Naive B cell (primary cell): ENCODE measurements at regions not wholly inside any gene's neighbourhood (a gene's known extent, or its start where the extent isn't known, plus 50 kb on each side); places are given as distances from the start of the nearest gene placed in this dataset.

Experiments used
- ATAC-seq, 2 donors: fragments of 150-1000 bp; cut with Tn5 transposase; 2 replicates each; pipeline ENCODE4 v1.10.0; 2021; ENCODE audit warnings: low read depth in 2 of 2, mild to moderate bottlenecking in 2 of 2, moderate library complexity in 2 of 2
- DNase-seq: peaks from one replicate; pipeline ENCODE4 v3.0.0; 2022
- H3K27ac Mint-ChIP-seq, 6 donors: one replicate each; pipeline ENCODE4 v1.8.0; 2020 to 2022; ENCODE audit warnings: mild to moderate bottlenecking in 6 of 6, mixed read lengths in 6 of 6, moderate library complexity in 5 of 6, inconsistent platforms in 2 of 6
- H3K27me3 Mint-ChIP-seq, 3 donors: one replicate each; pipeline ENCODE4 v1.8.0; 2021 to 2022; ENCODE audit warnings: mixed read lengths in 3 of 3, mild to moderate bottlenecking in 1 of 3
- H3K36me3 Mint-ChIP-seq, 2 donors: one replicate each; pipeline ENCODE4 v1.8.0; 2020 to 2022; ENCODE audit warnings: mixed read lengths in 2 of 2, inconsistent platforms in 1 of 2, mild to moderate bottlenecking in 1 of 2
- H3K4me1 Mint-ChIP-seq, 3 donors: one replicate each; pipeline ENCODE4 v1.8.0; 2020 to 2022; ENCODE audit warnings: mixed read lengths in 3 of 3, inconsistent platforms in 1 of 3, mild to moderate bottlenecking in 1 of 3, moderate library complexity in 1 of 3
- H3K4me3 Mint-ChIP-seq, 8 donors: one replicate each; pipeline ENCODE4 v1.8.0; 2020 to 2022; ENCODE audit warnings: mild to moderate bottlenecking in 8 of 8, mixed read lengths in 8 of 8, moderate library complexity in 8 of 8, inconsistent platforms in 2 of 8
- H3K9me3 Mint-ChIP-seq, 7 donors: one replicate each; pipeline ENCODE4 v1.8.0; 2020 to 2022; ENCODE audit warnings: mixed read lengths in 7 of 7, mild to moderate bottlenecking in 5 of 7, inconsistent platforms in 2 of 7, moderate library complexity in 1 of 7

DNA sequence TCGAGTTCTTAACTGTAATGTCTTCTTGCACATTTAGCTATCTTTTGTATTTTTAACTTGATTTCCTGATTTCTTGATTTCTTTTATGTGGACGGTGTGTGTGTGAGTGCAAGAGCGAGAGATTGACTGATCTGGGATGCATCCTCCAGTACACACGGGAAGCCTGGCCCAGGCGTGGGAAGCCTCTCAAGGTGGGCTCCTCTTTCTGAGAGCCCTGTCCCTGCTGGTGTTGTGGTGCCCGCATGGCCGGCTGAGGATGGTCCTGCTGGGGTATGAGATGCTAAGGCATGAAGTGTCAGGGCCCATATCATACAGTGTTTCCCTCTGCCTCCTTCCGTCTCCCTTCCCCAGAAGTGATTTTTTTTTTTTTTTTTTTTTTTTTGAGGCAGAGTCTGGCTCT is 130.8 kb upstream of the TCERG1L start:
- H3K27me3 Mint-ChIP-seq = peaks cover 9 to 24% (median 10%) of the 10 kb centered on the region in 3 donors
- ATAC-seq = no peak

DNA sequence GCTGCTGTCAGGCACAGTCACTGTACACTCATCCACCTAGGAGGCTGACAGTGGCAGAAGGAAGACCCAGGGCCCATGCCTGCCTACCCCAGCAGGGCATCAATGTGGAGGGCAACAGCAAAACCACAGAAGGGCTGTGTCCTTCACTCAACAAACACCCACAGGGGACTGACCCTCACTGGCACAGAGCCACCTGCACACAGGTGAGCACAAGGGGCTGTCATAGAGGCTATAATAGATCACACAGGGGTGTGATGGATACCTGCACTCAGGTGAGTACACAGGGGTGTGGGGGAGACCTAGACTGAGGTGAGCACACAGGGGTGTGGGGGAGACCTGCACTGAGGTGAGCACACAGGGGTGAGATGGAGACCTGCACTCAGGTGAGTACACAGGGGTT is 132.8 kb upstream of the TCERG1L start:
- ATAC-seq (no peak), DNase-seq (no peak)
- Mint-ChIP-seq H3K4me1 (peaks cover 0 to 7% (median 0%) of the 10 kb centered on the region in 3 donors), H3K27ac (no peak overlapping the region), H3K4me3 (no peak overlapping the region), H3K9me3 (no peaks in the 10 kb centered on the region), H3K36me3 (no peaks in the 10 kb centered on the region), H3K27me3 (peaks cover 9 to 24% (median 10%) of the 10 kb centered on the region in 3 donors)

More for the DNA sequence above, 130.8 kb upstream of the TCERG1L start:
- H3K4me1 Mint-ChIP-seq = peaks cover 0 to 7% (median 0%) of the 10 kb centered on the region in 3 donors
- H3K9me3 Mint-ChIP-seq = no peaks in the 10 kb centered on the region
- DNase-seq = no peak
- H3K27ac Mint-ChIP-seq = no peak overlapping the region
- H3K4me3 Mint-ChIP-seq = peak overlapping the region in 1 of 8 donors; percentile 17
- no peaks in the 10 kb centered on the region for H3K36me3 Mint-ChIP-seq

DNA sequence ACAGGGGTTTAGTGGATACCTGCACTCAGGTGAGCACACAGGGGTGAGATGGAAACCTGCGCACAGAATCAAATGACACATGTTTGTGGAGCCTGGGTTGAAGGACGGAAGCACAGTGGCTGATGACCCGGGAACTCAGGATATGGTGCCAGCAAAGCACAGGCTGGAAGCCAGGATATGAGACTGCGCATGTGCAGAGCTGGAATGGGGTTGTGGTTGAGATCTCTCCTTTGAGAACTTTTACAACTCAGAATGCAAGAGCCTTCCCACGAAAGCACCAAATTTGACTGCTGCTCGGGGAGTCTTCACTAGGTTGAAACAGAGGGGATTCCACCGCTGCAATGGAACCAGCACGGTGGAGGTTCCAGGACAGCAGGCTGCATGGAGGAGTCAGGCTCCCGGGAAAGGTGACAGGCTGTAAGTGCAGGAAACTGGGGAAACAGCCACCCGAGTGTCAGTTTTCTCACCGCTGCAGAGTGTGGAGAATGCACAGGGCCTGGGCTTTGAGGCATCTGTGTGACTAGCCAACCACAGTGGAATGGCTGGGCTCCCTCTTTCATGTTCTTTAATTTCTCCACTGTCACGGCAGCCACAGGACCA is 133.4 kb upstream of the TCERG1L start:
- Mint-ChIP-seq H3K27ac (no peak overlapping the region), H3K27me3 (peaks cover 7 to 24% (median 9%) of the 10 kb centered on the region in 3 donors), H3K4me1 (peaks cover 0 to 7% (median 0%) of the 10 kb centered on the region in 3 donors), H3K9me3 (no peaks in the 10 kb centered on the region), H3K4me3 (no peak overlapping the region), H3K36me3 (no peaks in the 10 kb centered on the region)
- no peak for ATAC-seq
- DNase-seq = no peak

DNA sequence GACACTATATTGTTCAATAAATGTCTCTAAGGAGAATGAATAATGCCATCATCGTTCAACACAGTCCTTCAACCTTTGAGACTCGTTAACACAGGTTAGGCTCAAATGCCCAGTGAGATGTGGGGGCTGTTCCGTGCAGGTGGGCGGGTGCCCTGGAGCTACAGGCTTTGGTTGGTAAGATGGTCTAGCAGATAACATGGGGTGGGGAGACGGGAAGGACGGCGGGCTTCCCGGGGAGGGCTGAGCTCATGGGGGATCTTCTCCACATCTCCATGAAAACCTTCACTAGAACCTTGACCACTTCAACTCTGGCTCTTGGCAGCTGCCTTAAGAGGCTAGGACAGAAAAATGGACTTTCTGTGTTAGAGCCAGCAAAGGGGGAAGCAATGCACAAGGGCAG is 134.1 kb upstream of the TCERG1L start:
- no peak overlapping the region for H3K27ac Mint-ChIP-seq
- DNase-seq (no peak), ATAC-seq (no peak)
- H3K4me3 Mint-ChIP-seq = no peak overlapping the region
- H3K36me3 Mint-ChIP-seq = no peaks in the 10 kb centered on the region
- H3K9me3 Mint-ChIP-seq = no peaks in the 10 kb centered on the region
- H3K4me1 Mint-ChIP-seq = peaks cover 0 to 7% (median 0%) of the 10 kb centered on the region in 3 donors
- H3K27me3 Mint-ChIP-seq = peaks cover 3 to 24% (median 9%) of the 10 kb centered on the region in 3 donors

DNA sequence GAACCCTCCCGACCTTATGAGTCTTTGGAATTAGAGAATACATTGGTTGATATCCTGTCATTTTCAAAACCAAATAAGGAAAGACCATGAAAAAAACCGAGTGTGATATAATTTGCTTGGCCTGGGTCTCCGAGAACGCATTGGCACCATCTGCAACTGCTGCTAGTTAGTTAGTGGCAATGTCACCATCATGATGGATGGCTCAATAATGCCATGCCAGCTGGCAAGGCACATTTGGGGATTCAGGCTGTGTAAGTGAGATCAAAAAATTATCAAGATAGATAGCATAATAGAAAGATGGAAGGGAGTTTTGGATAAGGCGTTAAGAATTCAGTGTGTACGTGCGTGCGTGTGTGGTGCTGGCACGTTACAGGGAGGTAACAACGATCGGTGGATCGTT is 134.7 kb upstream of the TCERG1L start:
- Mint-ChIP-seq H3K4me1 (peaks cover 0 to 7% (median 0%) of the 10 kb centered on the region in 3 donors), H3K4me3 (no peak overlapping the region), H3K36me3 (no peaks in the 10 kb centered on the region), H3K9me3 (no peaks in the 10 kb centered on the region), H3K27me3 (peaks cover 3 to 18% (median 3%) of the 10 kb centered on the region in 3 donors), H3K27ac (no peak overlapping the region)
- ATAC-seq (no peak), DNase-seq (no peak)

DNA sequence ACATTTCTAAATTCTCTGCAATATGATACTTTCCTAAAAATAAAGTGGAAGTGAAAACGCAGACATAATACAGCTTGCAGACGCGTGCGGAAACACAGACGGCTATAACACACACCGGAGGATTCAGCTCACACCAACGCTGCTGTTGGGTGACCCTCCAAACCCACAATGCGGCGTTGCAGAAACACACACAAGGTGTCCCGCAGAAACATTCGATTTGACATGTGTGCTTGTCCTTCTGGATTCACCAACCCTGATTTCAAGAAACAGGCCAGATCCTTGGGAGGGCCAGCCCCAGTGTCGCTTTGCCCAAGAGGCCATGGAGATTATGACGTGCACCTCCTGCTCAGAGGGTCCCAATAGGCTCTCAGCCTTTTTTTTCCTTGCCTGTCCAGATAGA is 136.7 kb upstream of the TCERG1L start:
- Mint-ChIP-seq H3K36me3 (peaks cover 0 to 5% of the 10 kb centered on the region in 2 donors), H3K27ac (no peak overlapping the region), H3K9me3 (peaks cover 0 to 9% (median 0%) of the 10 kb centered on the region in 7 donors), H3K27me3 (peaks cover 9 to 23% (median 17%) of the 10 kb centered on the region in 3 donors), H3K4me3 (no peak overlapping the region), H3K4me1 (peaks cover 0 to 8% (median 8%) of the 10 kb centered on the region in 3 donors)
- no peak for ATAC-seq
- no peak for DNase-seq

DNA sequence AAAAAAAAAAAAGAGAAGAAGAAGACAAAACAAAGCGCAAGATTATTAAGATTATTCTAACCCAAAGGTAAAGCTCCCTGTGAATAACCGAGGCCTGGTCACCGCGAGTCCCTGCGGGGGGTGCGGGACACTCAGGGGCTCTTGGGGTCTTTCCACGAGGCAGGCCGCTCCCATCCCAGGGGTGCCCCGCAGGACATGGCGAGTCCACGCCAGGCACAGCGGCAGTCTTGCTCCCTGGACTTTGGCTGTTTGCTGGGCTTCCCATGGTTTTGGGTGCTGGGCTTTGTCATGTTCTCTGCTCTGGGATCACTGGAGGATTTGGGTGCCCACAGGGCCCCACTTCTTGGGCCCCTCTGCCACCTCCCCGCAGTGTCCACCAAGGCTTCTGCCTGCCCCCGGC is 137.4 kb upstream of the TCERG1L start:
- Mint-ChIP-seq H3K27ac (no peak overlapping the region), H3K4me1 (peaks cover 0 to 11% (median 10%) of the 10 kb centered on the region in 3 donors), H3K9me3 (peaks cover 0 to 9% (median 0%) of the 10 kb centered on the region in 7 donors), H3K36me3 (peaks cover 0 to 5% of the 10 kb centered on the region in 2 donors), H3K4me3 (no peak overlapping the region), H3K27me3 (peaks cover 9 to 27% (median 17%) of the 10 kb centered on the region in 3 donors)
- no peak for ATAC-seq
- no peak for DNase-seq

DNA sequence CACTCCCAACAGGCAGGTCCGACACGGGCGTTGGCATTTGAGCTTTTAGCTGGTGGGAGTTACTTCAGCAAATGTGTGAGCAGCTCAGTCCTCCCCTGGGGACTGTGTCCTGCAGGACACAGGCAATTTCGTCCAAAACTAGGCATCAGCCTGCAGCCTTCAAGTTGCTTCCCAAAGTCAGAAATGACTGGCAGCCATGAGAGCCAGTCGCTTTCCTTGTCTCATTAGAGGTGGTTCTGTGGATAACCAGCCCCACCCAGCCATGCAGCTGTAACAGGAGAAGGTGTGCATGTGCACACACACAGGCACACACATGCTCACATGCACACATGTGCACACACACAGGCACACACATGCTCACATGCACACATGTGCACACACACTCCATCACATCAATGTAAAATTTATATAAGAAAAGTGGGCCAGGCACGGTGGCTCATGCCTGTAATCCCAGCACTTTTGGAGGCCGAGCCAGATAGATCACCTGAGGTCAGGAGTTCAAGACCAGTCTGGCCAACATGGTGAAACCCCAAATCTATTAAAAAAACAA is 138.8 kb upstream of the TCERG1L start:
- no peak for ATAC-seq
- Mint-ChIP-seq H3K27me3 (peaks cover 9 to 38% (median 17%) of the 10 kb centered on the region in 3 donors), H3K4me1 (peaks cover 0 to 14% (median 12%) of the 10 kb centered on the region in 3 donors), H3K27ac (no peak overlapping the region), H3K9me3 (peaks cover 0 to 9% (median 0%) of the 10 kb centered on the region in 7 donors), H3K36me3 (peaks cover 0 to 5% of the 10 kb centered on the region in 2 donors), H3K4me3 (no peak overlapping the region)
- no peak for DNase-seq

DNA sequence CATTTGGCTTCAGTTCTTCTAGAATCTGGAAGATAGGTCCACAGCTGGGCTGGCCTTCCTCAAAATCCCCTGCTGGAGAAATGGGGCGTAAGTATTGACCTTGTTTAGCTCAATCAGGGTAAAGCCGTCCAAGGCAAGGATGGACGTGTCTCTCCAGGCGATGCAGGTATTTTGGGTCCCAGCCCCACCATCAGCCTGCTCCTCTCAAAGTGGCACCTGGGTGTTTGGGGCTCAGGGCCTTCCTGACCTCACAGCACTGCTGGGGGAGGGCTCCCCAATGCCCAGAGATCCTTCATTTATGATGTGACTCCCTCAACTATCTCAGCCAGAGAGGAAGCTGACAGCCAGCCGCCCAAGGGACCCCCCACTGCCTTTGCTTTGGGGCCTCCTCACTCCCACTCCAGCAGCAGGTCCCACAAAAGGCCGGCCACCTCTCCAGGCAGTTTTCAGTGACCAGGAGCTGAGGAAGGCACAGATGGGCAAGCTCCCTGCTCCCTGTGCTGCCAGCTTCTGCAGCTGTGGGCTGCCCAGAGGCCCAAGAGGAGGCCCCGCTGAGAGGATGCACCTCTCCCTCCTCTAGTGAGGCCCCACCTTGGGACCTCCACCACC is 140.0 kb upstream of the TCERG1L start:
- Mint-ChIP-seq H3K36me3 (peaks cover 0 to 5% of the 10 kb centered on the region in 2 donors), H3K4me3 (no peak overlapping the region), H3K27ac (no peak overlapping the region), H3K9me3 (peaks cover 0 to 9% (median 0%) of the 10 kb centered on the region in 7 donors), H3K4me1 (peaks cover 0 to 14% (median 12%) of the 10 kb centered on the region in 3 donors), H3K27me3 (peaks cover 9 to 38% (median 17%) of the 10 kb centered on the region in 3 donors)
- ATAC-seq = no peak
- DNase-seq = no peak

DNA sequence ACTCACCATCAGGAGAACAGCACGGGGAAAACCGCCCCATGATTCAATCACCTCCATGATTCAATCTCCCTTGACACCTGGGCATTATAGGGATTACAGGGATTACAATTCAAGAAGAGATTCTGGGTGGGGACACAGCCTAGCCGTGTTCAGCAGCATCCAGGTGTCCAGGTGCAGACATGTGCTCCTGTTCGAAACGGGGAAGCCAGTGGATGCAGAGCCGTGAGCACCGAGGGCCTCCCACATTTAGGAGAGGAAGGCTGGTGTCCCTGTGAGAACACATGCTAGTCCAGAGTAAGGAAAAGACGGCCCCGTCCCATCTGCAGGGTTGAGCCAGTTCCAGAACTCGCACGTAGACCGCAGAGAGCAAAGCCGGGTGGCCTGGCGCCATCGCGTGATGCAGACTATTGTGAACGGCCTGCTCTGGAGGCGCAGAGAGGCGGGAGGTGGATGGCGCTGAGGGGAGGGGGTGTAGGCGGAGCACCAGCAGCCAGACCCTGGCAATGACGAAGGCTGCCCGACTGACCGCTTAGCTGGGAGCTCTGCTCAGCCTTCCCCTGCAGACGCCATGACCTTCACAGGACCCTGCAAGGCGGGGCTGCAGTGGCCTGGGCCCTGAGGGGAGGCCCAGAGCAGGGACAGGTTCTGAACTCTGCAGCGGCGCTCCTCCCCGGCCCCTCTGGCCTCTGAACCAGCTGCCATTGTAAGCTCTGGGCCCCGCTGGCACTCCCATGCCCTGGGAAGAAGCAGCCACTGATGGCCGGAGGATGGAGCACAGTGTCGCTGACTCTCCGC is 141.6 kb upstream of the TCERG1L start:
- Mint-ChIP-seq H3K27me3 (peaks cover 15 to 38% (median 17%) of the 10 kb centered on the region in 3 donors), H3K9me3 (peaks cover 0 to 9% (median 0%) of the 10 kb centered on the region in 7 donors), H3K27ac (no peak overlapping the region), H3K4me1 (peaks cover 0 to 14% (median 12%) of the 10 kb centered on the region in 3 donors), H3K36me3 (peaks cover 0 to 5% of the 10 kb centered on the region in 2 donors), H3K4me3 (peak overlapping the region in 2 of 8 donors; percentile 20 to 64)
- ATAC-seq (no peak), DNase-seq (no peak)

DNA sequence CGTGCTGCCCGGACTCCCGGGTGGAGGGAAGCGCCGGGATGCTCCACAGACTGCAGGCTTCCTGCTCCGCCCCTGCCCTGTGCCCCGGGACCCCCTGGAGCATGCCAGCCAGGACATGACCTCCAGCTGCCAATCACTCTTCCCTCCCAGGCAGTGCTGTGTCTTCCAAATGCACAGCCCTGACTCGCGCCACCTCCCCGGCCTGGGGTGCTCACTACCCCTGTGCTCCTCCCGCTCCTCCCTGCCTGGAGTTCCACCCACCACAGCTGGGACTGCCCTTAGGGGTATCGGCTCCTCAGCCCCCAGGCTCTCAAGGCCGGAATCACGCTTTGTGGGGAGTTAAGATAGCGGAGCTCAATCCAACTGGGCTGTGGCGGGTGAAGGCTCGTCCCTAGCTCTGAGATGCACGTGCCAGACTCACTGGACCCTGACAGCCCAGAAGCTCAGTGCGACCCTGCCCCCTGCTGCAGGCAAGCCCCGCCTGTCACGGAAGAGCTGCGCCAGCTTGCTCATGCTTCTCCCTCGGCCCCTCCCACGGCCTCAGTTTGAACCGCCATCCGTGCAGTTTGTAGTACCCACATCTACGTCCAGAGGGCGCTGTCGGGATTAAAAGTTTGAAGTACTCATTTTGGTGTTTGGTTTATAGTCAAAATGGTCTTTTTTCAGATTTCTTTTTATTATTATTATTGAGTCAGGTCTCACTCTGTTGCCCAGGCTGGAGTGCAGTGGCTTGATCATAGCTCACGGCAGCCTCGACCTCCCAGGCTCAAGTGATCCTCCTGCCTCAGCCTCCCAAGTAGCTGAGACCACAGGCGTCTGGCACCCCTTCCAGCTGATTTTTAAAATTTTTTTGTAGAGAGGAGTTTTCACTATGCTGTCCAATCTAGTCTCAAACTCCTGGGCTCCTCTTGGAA is 142.5 kb upstream of the TCERG1L start:
- H3K9me3 Mint-ChIP-seq = peaks cover 0 to 9% (median 0%) of the 10 kb centered on the region in 7 donors
- peaks cover 17 to 38% (median 18%) of the 10 kb centered on the region in 3 donors for H3K27me3 Mint-ChIP-seq
- peaks cover 0 to 5% of the 10 kb centered on the region in 2 donors for H3K36me3 Mint-ChIP-seq
- DNase-seq (no peak), ATAC-seq (peak in 1 of 2 donors; percentile 30)
- no peak overlapping the region for H3K27ac Mint-ChIP-seq
- peak overlapping the region in 2 of 8 donors; percentile 56 to 70 for H3K4me3 Mint-ChIP-seq
- peaks cover 0 to 14% (median 12%) of the 10 kb centered on the region in 3 donors for H3K4me1 Mint-ChIP-seq

DNA sequence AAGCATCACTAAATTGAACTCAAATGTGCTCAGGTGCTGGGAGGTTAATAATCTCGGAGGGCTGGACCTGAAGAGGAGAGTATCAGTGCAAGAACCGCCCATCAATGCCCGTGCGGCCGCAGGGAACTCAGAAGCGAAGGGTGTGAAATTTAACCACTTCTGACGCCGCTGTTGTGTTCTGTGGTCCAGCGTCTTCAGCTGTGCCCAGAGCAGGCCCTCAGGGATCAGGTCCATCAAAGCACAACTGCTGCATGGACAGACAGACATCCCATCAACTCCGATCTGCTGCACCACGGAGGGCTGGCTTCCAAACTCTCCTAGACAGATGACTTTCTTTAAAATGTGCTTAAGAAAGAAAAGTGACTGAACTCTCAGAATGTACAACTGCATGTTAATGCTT is 144.9 kb upstream of the TCERG1L start:
- Mint-ChIP-seq H3K4me3 (no peak overlapping the region), H3K9me3 (peaks cover 0 to 9% (median 0%) of the 10 kb centered on the region in 7 donors)

More for the DNA sequence above, 144.9 kb upstream of the TCERG1L start:
- no peak for ATAC-seq
- no peak for DNase-seq
- Mint-ChIP-seq H3K27ac (no peak overlapping the region), H3K27me3 (peaks cover 17 to 33% (median 22%) of the 10 kb centered on the region in 3 donors), H3K4me1 (peaks cover 0 to 14% (median 12%) of the 10 kb centered on the region in 3 donors), H3K36me3 (peaks cover 0 to 5% of the 10 kb centered on the region in 2 donors)
